SK-N-MC (cell line): ENCODE measurements at regions not wholly inside any gene's neighbourhood (a gene's known extent, or its start where the extent isn't known, plus 50 kb on each side); places are given as distances from the start of the nearest gene placed in this dataset.

Experiments used
- DNase-seq: peaks from one replicate; pipeline ENCODE4 v3.0.0-alpha.2; 2011; ENCODE audit warnings: low read depth, low spot score
- H3K27ac ChIP-seq: fragments of 200-600 bp; sonication (generic); 2 replicates; pipeline ENCODE4 v1.5.1; 2016; ENCODE audit warnings: mixed run types
- H3K36me3 ChIP-seq: fragments of 200-600 bp; sonication (generic); 2 replicates; pipeline ENCODE4 v1.6.1; 2017; ENCODE audit warnings: antibody characterized with exemption, low read length, mixed read lengths; ENCODE audit not compliant: insufficient read depth
- H3K4me3 ChIP-seq: fragments of 200-600 bp; sonication (generic); 2 replicates; pipeline ENCODE4 v1.5.1; 2016
- H3K9ac ChIP-seq: fragments of 200-600 bp; sonication (generic); 2 replicates; pipeline ENCODE4 v1.8.0; 2017; ENCODE audit warnings: mixed run types, mixed read lengths; ENCODE audit not compliant: insufficient read length
- H3K9me3 ChIP-seq: fragments of 200-600 bp; sonication (generic); 2 replicates; pipeline ENCODE4 v1.6.1; 2017; ENCODE audit warnings: low read depth, mild to moderate bottlenecking, antibody characterized with exemption, low read length, moderate library complexity, mixed read lengths
- EZH2 ChIP-seq: fragments of 200-600 bp; sonication (generic); IDR thresholded peaks from one replicate; pipeline ENCODE4 v1.6.1; 2017; ENCODE audit warnings: antibody characterized with exemption
- FOXP2 ChIP-seq: optimal IDR thresholded peaks from 2 replicates; pipeline ENCODE3; 2011; ENCODE audit warnings: mild to moderate bottlenecking, moderate library complexity; ENCODE audit not compliant: insufficient read depth; ENCODE audit errors: extremely low read length, control extremely low read depth
- POLR2AphosphoS5 ChIP-seq: IDR thresholded peaks from 2 replicates; pipeline ENCODE4 v1.6.1; 2012; ENCODE audit warnings: mild to moderate bottlenecking, low read depth, low read length, borderline replicate concordance

DNA sequence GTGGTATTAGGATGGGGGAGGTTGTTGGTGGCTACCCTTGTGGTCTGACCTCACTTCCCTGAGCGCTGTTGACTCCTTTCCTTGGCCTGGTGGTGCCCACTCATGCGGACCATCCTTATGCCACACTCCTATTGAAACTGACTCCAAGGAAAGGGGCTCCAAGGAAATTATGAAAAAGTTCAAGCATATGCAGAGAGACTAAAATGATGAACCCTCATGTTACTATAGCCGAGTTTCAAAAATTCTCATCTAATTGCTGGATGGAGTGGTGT, 75.0 kb upstream of the CALM2 start:
- Histone ChIP-seq H3K36me3 (no peaks in the 10 kb centered on the region), H3K9ac (no peak overlapping the region), H3K27ac (no peak overlapping the region), H3K4me3 (no peak overlapping the region), H3K9me3 (no peaks in the 10 kb centered on the region)
- DNase-seq, result no peak
- TF ChIP-seq EZH2, result no peak
- TF ChIP-seq POLR2AphosphoS5, result no peak
- TF ChIP-seq FOXP2, result no peak

DNA sequence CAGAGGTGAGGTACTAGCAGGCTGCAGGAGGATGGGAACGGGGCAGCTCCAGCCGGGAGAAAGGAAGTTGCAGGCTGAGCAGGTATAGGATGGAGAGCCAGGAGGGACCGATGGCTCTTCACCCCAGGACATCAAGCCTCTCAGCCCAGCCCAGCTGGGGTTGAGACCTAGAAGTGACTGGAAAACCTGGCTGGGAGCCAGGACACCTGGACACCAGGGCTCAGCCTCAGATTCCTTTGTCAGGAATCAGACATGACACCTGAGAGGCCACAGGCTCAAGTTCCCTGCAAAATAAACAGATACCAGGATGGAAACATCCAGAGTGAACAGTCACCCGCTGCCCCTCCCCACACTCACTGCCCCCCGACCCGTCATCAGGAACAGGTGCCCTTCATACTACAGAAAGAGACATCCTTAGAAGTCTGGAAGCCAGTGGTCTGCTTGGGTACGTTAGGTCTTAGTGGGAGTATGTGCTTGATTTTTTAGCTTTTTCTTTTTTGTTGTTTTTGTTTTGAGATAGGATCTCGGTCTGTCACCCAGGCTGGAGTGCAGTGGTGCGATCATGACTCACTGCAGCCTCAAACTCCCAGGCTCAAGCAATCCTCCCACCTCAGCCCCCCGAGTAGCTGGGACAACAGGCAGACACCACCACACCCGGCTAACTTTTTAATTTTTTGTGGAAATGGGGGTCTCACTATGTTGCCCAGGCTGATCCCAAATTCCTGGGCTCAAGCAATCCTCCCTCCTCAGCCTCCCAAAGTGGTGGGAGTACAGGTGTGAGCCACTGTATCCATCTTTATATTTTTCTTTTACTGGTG, 74.5 kb upstream of the CALM2 start:
- no peak for TF ChIP-seq POLR2AphosphoS5
- no peak for TF ChIP-seq EZH2
- TF ChIP-seq FOXP2, result no peak
- Histone ChIP-seq H3K9ac (no peak overlapping the region), H3K36me3 (no peaks in the 10 kb centered on the region), H3K4me3 (no peak overlapping the region), H3K9me3 (no peaks in the 10 kb centered on the region), H3K27ac (no peak overlapping the region)
- no peak for DNase-seq

DNA sequence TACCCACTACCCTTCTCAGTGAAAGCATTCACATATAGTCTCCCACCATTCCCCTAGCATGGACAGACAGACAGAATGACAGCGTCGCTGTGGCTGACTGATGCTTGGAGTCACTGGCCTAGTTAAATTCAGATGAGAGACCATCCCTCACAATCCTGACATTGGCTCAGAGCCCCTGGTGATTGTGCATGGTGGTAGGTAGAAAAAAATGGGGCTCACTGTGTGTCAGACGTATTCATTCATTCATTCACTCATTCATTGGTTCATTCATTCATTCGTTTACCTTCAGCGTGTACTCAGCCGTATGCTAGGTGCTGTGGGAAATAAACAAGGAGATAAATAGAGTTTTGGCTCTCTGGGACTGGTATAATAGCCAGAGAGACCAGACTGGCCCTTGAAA, 73.6 kb upstream of the CALM2 start:
- H3K9me3 ChIP-seq, result no peaks in the 10 kb centered on the region
- H3K9ac ChIP-seq, result no peak overlapping the region
- H3K27ac ChIP-seq, result no peak overlapping the region
- H3K36me3 ChIP-seq, result no peaks in the 10 kb centered on the region
- no peak overlapping the region for H3K4me3 ChIP-seq
- no peak for DNase-seq
- TF ChIP-seq EZH2 (no peak), POLR2AphosphoS5 (no peak), FOXP2 (no peak)

DNA sequence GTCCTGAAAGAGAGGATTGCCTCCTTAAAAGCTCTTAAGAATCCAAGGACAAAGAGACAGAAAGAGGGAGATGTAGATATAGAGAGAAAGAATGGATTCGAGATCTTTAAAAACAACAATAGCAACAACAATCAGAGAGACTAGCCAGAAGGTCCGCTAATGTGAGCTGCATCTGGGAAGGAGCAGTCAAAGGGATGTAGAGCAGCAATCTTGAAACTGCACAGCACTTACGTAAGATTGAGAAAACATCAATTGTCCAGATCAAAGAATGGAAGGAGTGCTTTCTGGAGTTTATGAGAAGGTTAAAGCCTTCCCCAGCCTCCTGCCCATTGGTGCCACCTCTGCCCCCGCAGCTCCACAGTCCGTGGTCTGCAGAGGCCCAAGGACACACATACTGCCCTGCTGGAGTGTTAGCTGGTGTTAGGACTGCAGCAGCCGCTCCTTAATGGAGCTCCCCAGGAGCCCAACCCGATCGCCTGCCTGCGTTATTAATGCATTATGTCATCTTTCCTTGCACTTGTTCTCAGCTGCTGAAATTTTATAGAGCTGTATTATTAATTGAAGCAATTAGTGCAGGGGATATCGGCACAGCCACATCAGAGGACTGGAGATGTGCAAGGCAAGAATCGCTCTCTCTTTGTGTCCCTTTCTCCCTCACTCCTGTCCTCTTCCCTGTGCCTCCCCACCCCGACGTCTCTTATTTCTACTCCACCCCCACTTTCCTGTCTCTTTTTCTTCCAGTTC, 73.0 kb upstream of the CALM2 start:
- Histone ChIP-seq H3K9ac (no peak overlapping the region), H3K27ac (no peak overlapping the region), H3K4me3 (no peak overlapping the region), H3K9me3 (no peaks in the 10 kb centered on the region), H3K36me3 (no peaks in the 10 kb centered on the region)
- TF ChIP-seq FOXP2 (no peak), POLR2AphosphoS5 (no peak), EZH2 (no peak)
- no peak for DNase-seq

DNA sequence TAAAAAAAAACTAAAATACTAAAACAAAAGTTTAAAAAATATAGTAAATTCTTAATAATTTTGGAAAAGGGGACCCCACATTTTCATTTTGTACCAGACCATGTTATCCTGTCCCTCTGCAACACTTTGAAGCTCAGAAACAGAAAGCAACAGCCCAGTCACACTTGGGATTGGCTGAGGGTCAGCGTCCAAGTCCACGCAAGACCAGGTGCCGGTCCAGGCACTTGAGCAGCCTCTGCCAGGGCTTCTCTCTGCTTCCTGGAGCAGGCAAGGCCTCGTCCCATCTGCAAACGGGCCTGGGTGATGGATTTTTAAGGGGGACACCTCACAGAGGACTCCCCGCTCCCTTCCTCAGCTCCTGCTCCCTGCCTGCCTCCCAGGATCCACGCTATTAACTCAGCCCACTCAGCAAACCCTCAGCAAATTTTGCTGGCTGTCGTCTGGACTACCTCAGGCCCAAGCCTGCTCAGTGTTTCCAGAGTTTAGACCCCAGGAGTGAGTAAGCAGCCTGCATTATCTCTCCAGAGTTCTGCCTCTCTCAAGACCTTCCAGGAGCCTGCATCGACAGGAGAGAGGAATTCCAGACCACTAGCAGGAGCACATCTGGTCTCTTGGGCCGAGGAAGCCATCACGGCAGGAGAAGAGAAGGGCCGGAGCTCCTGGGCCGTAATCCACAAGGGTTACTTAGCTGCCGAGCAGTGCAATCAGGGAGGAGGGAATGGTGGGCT, 67.4 kb upstream of the CALM2 start:
- DNase-seq, result no peak
- Histone ChIP-seq H3K36me3 (no peaks in the 10 kb centered on the region), H3K27ac (no peak overlapping the region), H3K9me3 (no peaks in the 10 kb centered on the region), H3K4me3 (no peak overlapping the region), H3K9ac (no peak overlapping the region)
- TF ChIP-seq FOXP2, result no peak
- TF ChIP-seq EZH2, result no peak
- no peak for TF ChIP-seq POLR2AphosphoS5

DNA sequence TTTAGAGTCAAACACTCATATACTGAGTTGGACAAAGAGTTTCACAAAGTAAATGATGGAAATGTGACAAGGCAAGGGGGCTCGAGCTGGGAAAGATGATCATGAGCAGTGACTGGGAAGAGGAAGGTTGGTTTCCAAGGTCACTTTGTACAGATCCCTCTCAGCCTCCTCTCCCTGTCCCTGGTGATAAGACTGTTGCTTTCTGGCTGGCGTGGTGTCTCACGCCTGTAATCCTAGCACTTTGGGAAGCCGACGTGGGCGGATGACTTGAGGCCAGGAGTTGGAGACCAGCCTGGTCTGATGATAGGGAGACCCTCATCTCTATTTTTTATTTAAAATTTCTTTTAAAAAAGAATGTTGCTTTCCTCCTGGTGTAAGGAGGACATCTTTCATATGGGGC, 65.4 kb upstream of the CALM2 start:
- H3K9ac ChIP-seq, result no peak overlapping the region
- no peaks in the 10 kb centered on the region for H3K9me3 ChIP-seq
- no peak overlapping the region for H3K4me3 ChIP-seq
- no peak overlapping the region for H3K27ac ChIP-seq
- no peak for DNase-seq
- no peak for TF ChIP-seq FOXP2
- no peak for TF ChIP-seq EZH2
- TF ChIP-seq POLR2AphosphoS5, result no peak
- no peaks in the 10 kb centered on the region for H3K36me3 ChIP-seq

DNA sequence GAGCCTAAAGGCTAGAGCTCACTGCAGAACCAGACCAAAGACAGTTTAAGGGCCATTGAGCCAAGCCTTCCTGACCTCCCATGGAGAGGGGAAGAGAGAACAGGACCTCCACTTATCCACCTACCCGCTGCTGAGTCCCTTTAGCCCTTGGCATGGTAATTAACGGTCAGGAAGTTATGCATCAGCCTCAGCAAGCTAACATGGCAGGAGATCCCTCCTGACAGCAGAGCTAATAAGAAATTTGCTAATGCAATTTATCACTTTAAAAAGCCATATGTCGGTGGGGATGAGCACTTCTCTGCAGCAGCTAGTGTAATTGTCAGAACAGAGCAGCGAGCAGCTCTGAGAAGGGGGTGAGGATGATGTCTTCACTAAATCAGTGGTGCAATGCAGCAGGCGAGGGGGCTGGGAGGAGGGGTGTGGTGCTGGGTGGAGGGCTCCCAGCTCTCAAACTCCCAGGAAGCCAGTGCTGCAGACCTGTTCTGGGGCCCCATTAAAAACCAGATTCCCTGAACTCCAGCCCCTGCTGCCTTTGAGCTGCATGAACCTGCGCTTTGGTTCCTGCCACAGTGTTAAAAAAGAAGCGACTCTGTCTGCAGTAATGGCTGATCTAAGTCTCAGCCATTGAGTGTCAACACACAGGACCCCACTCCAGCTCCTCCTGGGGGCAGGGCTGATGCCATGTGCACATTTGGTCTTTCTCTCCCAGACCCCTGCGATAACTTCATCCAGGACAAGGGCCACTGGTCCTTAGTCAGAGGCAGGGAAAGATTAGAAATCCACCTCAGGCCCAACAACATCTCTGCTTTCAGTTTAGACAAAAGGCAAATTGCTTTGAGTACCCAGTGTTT, 63.0 kb upstream of the CALM2 start:
- DNase-seq, result no peak
- Histone ChIP-seq H3K4me3 (peak overlapping the region; percentile 22; the same call in 1 of the 2 replicates), H3K27ac (no peak overlapping the region), H3K9ac (no peak overlapping the region), H3K9me3 (no peaks in the 10 kb centered on the region), H3K36me3 (no peaks in the 10 kb centered on the region)
- no peak for TF ChIP-seq POLR2AphosphoS5
- TF ChIP-seq FOXP2, result no peak
- no peak for TF ChIP-seq EZH2
